Middle frontal gyrus (tissue), 1 donor: ENCODE measurements at regions not wholly inside any gene's neighbourhood (a gene's known extent, or its start where the extent isn't known, plus 50 kb on each side); places are given as distances from the start of the nearest gene placed in this dataset.

Experiments
- DNase-seq: peaks from one replicate; pipeline ENCODE4 v3.0.0-alpha.2; 2015; ENCODE audit warnings: low spot score; ENCODE audit errors: extremely low spot score

GRCh38 chr22:26995235-26995634, 337.8 kb downstream of the MIAT start:
- DNase-seq: no peak

- no peak for DNase-seq
Observed at GRCh38 chr22:26996154-26996553, 338.8 kb downstream of the MIAT start.

GRCh38 chr22:26998129-26998528, 340.7 kb downstream of the MIAT start:
- no peak for DNase-seq

GRCh38 chr22:26998716-26999115, 341.3 kb downstream of the MIAT start:
- no peak for DNase-seq

GRCh38 chr22:27003297-27003696, 345.9 kb downstream of the MIAT start:
- DNase-seq: no peak

- no peak for DNase-seq
Observed at GRCh38 chr22:27004434-27004833, 347.0 kb downstream of the MIAT start.

GRCh38 chr22:27008454-27008853, 351.1 kb downstream of the MIAT start:
- no peak for DNase-seq

GRCh38 chr22:27011133-27011532, 353.7 kb downstream of the MIAT start:
- DNase-seq: no peak

- no peak for DNase-seq
Observed at GRCh38 chr22:27011717-27012116, 354.3 kb downstream of the MIAT start.

GRCh38 chr22:27019827-27020226, 362.4 kb downstream of the MIAT start:
- no peak for DNase-seq

- DNase-seq: no peak
Observed at GRCh38 chr22:27022274-27022895, 365.0 kb downstream of the MIAT start.

GRCh38 chr22:27022896-27023361, 365.5 kb downstream of the MIAT start:
- no peak for DNase-seq

- no peak for DNase-seq
Observed at GRCh38 chr22:27023591-27023990, 366.2 kb downstream of the MIAT start.

- DNase-seq: no peak
Observed at GRCh38 chr22:27024982-27025381, 367.6 kb downstream of the MIAT start.

- DNase-seq: no peak
Observed at GRCh38 chr22:27028093-27028492, 370.7 kb downstream of the MIAT start.

- no peak for DNase-seq
Observed at GRCh38 chr22:27029584-27030130, 372.3 kb downstream of the MIAT start.

- DNase-seq: no peak
Observed at GRCh38 chr22:27032091-27032761, 374.8 kb downstream of the MIAT start.

- no peak for DNase-seq
Observed at GRCh38 chr22:27041745-27042310, 384.4 kb downstream of the MIAT start.

GRCh38 chr22:27043262-27043661, 385.9 kb downstream of the MIAT start:
- no peak for DNase-seq

GRCh38 chr22:27045103-27045947, 387.9 kb downstream of the MIAT start:
- DNase-seq: no peak

- no peak for DNase-seq
Observed at GRCh38 chr22:27046086-27046485, 388.7 kb downstream of the MIAT start.

GRCh38 chr22:27046603-27047002, 389.2 kb downstream of the MIAT start:
- DNase-seq: no peak
